ENCODE measurements at regions not wholly inside any gene's neighbourhood (a gene's known extent, or its start where the extent isn't known, plus 50 kb on each side); places are given as distances from the start of the nearest gene placed in this dataset.

GRCh38 chr11:32233276-32233675 is 142.4 kb downstream of the RCN1 start:
- Histone ChIP-seq H3K4me2 (ENCODE audit: low read depth, low read length) (no peak overlapping the region), H3K36me3 (ENCODE audit: control insufficient read depth, insufficient read depth, low read length) (no peaks in the 10 kb centered on the region), H3K4me1 (ENCODE audit: control insufficient read depth, insufficient read depth, low read length) (no peaks in the 10 kb centered on the region), H3K27me3 (ENCODE audit: control insufficient read depth, insufficient read depth, low read length) (peaks cover 2% of the 10 kb centered on the region; the same call in 1 of the 2 replicates), H3K14ac (replicated peaks; ENCODE audit: low read depth, low read length) (no peak overlapping the region), H3K27ac (ENCODE audit: insufficient read depth, low read length) (no peak overlapping the region), H2BK15ac (ENCODE audit: low read depth, low read length) (no peak overlapping the region), H2AK9ac (replicated peaks; ENCODE audit: low read depth, low read length, poor library complexity) (no peak overlapping the region), H3K9me3 (ENCODE audit: control insufficient read depth, insufficient read depth, low read length) (no peaks in the 10 kb centered on the region), H4K5ac (ENCODE audit: low read depth, low read length) (no peak overlapping the region), H3K9me1 (ENCODE audit: insufficient read depth, low read length) (no peaks in the 10 kb centered on the region), H3K4me3 (ENCODE audit: insufficient read depth, low read depth, low read length) (no peak overlapping the region), H3K56ac (ENCODE audit: extremely low read depth, insufficient read depth, low read length) (no peak overlapping the region), H2AFZ (replicated peaks; ENCODE audit: low read length, poor library complexity) (no peak overlapping the region), H2BK120ac (ENCODE audit: low read depth, low read length) (no peak overlapping the region), H3K9ac (ENCODE audit: low read depth, low read length) (no peak overlapping the region), H3K23ac (ENCODE audit: low read depth, low read length) (no peak overlapping the region), H3K18ac (ENCODE audit: low read depth, low read length) (no peak overlapping the region), H3K4ac (ENCODE audit: low read depth, low read length) (no peak overlapping the region), H2BK20ac (ENCODE audit: low read depth, low read length) (no peak overlapping the region), H4K20me1 (ENCODE audit: insufficient read depth, low read length) (no peaks in the 10 kb centered on the region), H2BK5ac (ENCODE audit: low read depth, low read length, poor library complexity, severe bottlenecking) (no peak overlapping the region), H3K79me1 (ENCODE audit: low read depth in 1 of 2, low read length in 2 of 2) (no peaks in the 10 kb centered on the region), H2AK5ac (ENCODE audit: low read depth, low read length) (no peak overlapping the region), H4K91ac (ENCODE audit: insufficient read depth, low read depth, low read length) (no peak overlapping the region), H4K8ac (ENCODE audit: low read depth in 2 of 2, low read length in 2 of 2) (no peak overlapping the region)
- dilution Hi-C loops (cut with HindIII; ENCODE audit: low sequenced_read_pairs, unreplicated experiment) (no loop called here), in situ Hi-C loops (cut with MboI; ENCODE audit: low sequenced_read_pairs) (no loop called here), intact Hi-C loops (cut with micrococcal nuclease) (no loop called here)
- CTCF ChIA-PET: interaction anchor here (1.2 kb wide), 1 partner anchor 10 kb away, joined by 7 read pairs; no protein-coding TSS in a partner anchor
- WGBS, 2 experiments (ENCODE audit: extremely low coverage in 2 of 2, insufficient read length in 1 of 2): no CpG with 5 or more reads among the region's 4 CpGs
- TF ChIP-seq CEBPB (IDR thresholded peaks at IDR 0.05; ENCODE audit: low read depth, low read length) (no peak), POLR2A (IDR thresholded peaks at IDR 0.05; ENCODE audit: low read depth, low read length) (no peak), FOS (IDR thresholded peaks at IDR 0.05; ENCODE audit: low read depth, low read length) (no peak), RFX5 (IDR thresholded peaks at IDR 0.05; ENCODE audit: low read depth, low read length) (no peak), USF2 (IDR thresholded peaks at IDR 0.05; ENCODE audit: low read depth, low read length) (no peak), NFE2L2 (IDR thresholded peaks at IDR 0.05; ENCODE audit: low read depth, low read length) (no peak), ELK1 (IDR thresholded peaks at IDR 0.05; ENCODE audit: borderline replicate concordance, low read depth, low read length) (no peak), MXI1 (IDR thresholded peaks at IDR 0.05; ENCODE audit: borderline replicate concordance, low read depth, low read length) (no peak), RAD21 (IDR thresholded peaks at IDR 0.05; ENCODE audit: low read length) (no peak), CTCF (conservative IDR thresholded peaks at IDR 0.05; ENCODE audit: low read depth, low read length) (no peak), SMC3 (IDR thresholded peaks at IDR 0.05; ENCODE audit: low read depth, low read length) (no peak), CHD1 (IDR thresholded peaks at IDR 0.05; ENCODE audit: low read depth, low read length) (no peak), RCOR1 (IDR thresholded peaks at IDR 0.05; ENCODE audit: insufficient replicate concordance, low read length) (no peak), BHLHE40 (IDR thresholded peaks at IDR 0.05; ENCODE audit: low read depth, low read length) (no peak), MAFK (IDR thresholded peaks at IDR 0.05; ENCODE audit: low read depth, low read length) (no peak), MAZ (IDR thresholded peaks at IDR 0.05; ENCODE audit: borderline replicate concordance, low read depth, low read length) (no peak)
- DNase-seq (no peak), ATAC-seq (ENCODE audit: low read depth) (no peak)
- POLR2A ChIA-PET (ENCODE audit: unreplicated experiment): no interaction called here
- no TSS peak for BruUV-seq (replicated peaks)

Data from IMR-90 (cell line).